ENCODE measurements at regions not wholly inside any gene's neighbourhood (a gene's known extent, or its start where the extent isn't known, plus 50 kb on each side); places are given as distances from the start of the nearest gene placed in this dataset.

GRCh38 chr10:56943221-56943755 lies 582.2 kb upstream of the ZWINT start:
- FAIRE-seq = no peak
- no peak overlapping the region for H3K9ac ChIP-seq (ENCODE audit: insufficient read depth, low read depth, low read length)
- intact Hi-C loops (cut with micrococcal nuclease; ENCODE audit: unreplicated experiment) (no loop called here), in situ Hi-C loops (cut with HindIII; ENCODE audit: extremely low pct_ligation_motif_present, low pct_unique_long_range_greater_than_20kb) (no loop called here)
- no peak overlapping the region for H3K4me3 ChIP-seq (replicated peaks in 1 of 3; ENCODE audit: insufficient read depth in 1 of 3, low read depth in 2 of 3, low read length in 3 of 3)
- H2AFZ ChIP-seq (ENCODE audit: low read length) = no peak overlapping the region
- no peak for ATAC-seq
- BruUV-seq (replicated peaks) = no TSS peak
- H3K27ac ChIP-seq (ENCODE audit: extremely low read length, insufficient read depth, low read length) = no peak overlapping the region
- TF ChIP-seq ZNF615 (CRISPR knock-in tag; IDR thresholded peaks at IDR 0.05; ENCODE audit: borderline replicate concordance) = no peak
- no peak for TF ChIP-seq ZNF143 (CRISPR knock-in tag; IDR thresholded peaks at IDR 0.05)
- TF ChIP-seq GABPA (IDR thresholded peaks at IDR 0.05; ENCODE audit: low read depth, low read length) = no peak
- no peak for TF ChIP-seq GABPA (CRISPR knock-in tag; IDR thresholded peaks at IDR 0.05; ENCODE audit: low read depth)
- TF ChIP-seq TRIM22 (IDR thresholded peaks at IDR 0.05) = no peak
- no peak for TF ChIP-seq ATF4 (CRISPR knock-in tag; IDR thresholded peaks at IDR 0.05)
- ChIA-PET POLR2A (no interaction called here), CTCF (ENCODE audit: low intra/inter-chr PET ratio, low total read pairs) (no interaction called here)
- peaks cover 24% of the 10 kb centered on the region for H3K9me3 ChIP-seq (ENCODE audit: low read length)
- H4K20me1 ChIP-seq (ENCODE audit: insufficient read depth, low read length) = no peaks in the 10 kb centered on the region
- no peak for DNase-seq (ENCODE audit: low spot score)
- no peak overlapping the region for H3K4me2 ChIP-seq (ENCODE audit: low read depth, low read length)
- H3K27me3 ChIP-seq (ENCODE audit: control insufficient read depth in 1 of 2, insufficient read depth in 2 of 2, low read length in 2 of 2) = no peaks in the 10 kb centered on the region
- H3K79me2 ChIP-seq (ENCODE audit: insufficient read depth, low read length) = no peaks in the 10 kb centered on the region
- 2% methylated on average over 2 of the region's 2 CpGs for WGBS (ENCODE audit: low lambda C conversion rate)
- no peaks in the 10 kb centered on the region for H3K36me3 ChIP-seq (replicated peaks in 1 of 2; ENCODE audit: control insufficient read depth in 1 of 2, insufficient read depth in 2 of 2, low read length in 2 of 2)
- no peaks in the 10 kb centered on the region for H3K4me1 ChIP-seq (ENCODE audit: insufficient read depth, low read length)

DNA sequence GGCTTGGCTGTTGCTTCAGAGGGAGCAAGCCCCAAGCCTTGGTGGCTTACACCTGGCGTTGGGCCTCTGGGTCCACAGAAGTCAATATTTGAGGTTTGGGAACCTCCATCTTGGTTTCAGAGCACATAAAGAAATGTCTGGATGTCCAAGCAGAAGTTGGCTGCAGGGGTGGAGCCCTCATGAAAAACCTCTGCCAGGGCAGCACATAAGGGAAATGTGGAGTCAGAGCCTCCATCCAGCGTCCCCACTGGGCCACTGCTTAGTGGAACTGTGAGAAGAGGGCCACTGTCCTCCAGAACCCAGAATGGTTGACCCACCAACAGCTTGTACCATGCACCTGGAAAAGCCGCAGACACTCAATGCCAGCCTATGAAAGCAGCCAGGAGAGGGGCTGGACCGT lies 573.5 kb upstream of the ZWINT start:
- H3K4me2 ChIP-seq (ENCODE audit: low read depth, low read length) = no peak overlapping the region
- H3K36me3 ChIP-seq (replicated peaks in 1 of 2; ENCODE audit: control insufficient read depth in 1 of 2, insufficient read depth in 2 of 2, low read length in 2 of 2) = no peaks in the 10 kb centered on the region
- ChIA-PET CTCF (ENCODE audit: low intra/inter-chr PET ratio, low total read pairs) (no interaction called here), POLR2A (no interaction called here)
- peaks cover 56% of the 10 kb centered on the region for H3K9me3 ChIP-seq (ENCODE audit: low read length)
- ATAC-seq (no peak), FAIRE-seq (no peak), DNase-seq (ENCODE audit: low spot score) (no peak)
- H3K4me1 ChIP-seq (ENCODE audit: insufficient read depth, low read length) = no peaks in the 10 kb centered on the region
- H2AFZ ChIP-seq (ENCODE audit: low read length) = no peak overlapping the region
- no CpG with 5 or more reads among the region's 4 CpGs for WGBS (ENCODE audit: low lambda C conversion rate)
- BruUV-seq (replicated peaks) = no TSS peak
- no peaks in the 10 kb centered on the region for H4K20me1 ChIP-seq (ENCODE audit: insufficient read depth, low read length)
- H3K27me3 ChIP-seq (ENCODE audit: control insufficient read depth in 1 of 2, insufficient read depth in 2 of 2, low read length in 2 of 2) = no peaks in the 10 kb centered on the region
- no peak overlapping the region for H3K27ac ChIP-seq (ENCODE audit: extremely low read length, insufficient read depth, low read length)
- no peak overlapping the region for H3K9ac ChIP-seq (ENCODE audit: insufficient read depth, low read depth, low read length)
- H3K79me2 ChIP-seq (ENCODE audit: insufficient read depth, low read length) = no peaks in the 10 kb centered on the region
- no peak overlapping the region for H3K4me3 ChIP-seq (replicated peaks in 1 of 3; ENCODE audit: insufficient read depth in 1 of 3, low read depth in 2 of 3, low read length in 3 of 3)
- in situ Hi-C loops (cut with HindIII; ENCODE audit: extremely low pct_ligation_motif_present, low pct_unique_long_range_greater_than_20kb) = no loop called here
- intact Hi-C loops (cut with micrococcal nuclease; ENCODE audit: unreplicated experiment) = no loop called here
- TF ChIP-seq, protein P1, sequence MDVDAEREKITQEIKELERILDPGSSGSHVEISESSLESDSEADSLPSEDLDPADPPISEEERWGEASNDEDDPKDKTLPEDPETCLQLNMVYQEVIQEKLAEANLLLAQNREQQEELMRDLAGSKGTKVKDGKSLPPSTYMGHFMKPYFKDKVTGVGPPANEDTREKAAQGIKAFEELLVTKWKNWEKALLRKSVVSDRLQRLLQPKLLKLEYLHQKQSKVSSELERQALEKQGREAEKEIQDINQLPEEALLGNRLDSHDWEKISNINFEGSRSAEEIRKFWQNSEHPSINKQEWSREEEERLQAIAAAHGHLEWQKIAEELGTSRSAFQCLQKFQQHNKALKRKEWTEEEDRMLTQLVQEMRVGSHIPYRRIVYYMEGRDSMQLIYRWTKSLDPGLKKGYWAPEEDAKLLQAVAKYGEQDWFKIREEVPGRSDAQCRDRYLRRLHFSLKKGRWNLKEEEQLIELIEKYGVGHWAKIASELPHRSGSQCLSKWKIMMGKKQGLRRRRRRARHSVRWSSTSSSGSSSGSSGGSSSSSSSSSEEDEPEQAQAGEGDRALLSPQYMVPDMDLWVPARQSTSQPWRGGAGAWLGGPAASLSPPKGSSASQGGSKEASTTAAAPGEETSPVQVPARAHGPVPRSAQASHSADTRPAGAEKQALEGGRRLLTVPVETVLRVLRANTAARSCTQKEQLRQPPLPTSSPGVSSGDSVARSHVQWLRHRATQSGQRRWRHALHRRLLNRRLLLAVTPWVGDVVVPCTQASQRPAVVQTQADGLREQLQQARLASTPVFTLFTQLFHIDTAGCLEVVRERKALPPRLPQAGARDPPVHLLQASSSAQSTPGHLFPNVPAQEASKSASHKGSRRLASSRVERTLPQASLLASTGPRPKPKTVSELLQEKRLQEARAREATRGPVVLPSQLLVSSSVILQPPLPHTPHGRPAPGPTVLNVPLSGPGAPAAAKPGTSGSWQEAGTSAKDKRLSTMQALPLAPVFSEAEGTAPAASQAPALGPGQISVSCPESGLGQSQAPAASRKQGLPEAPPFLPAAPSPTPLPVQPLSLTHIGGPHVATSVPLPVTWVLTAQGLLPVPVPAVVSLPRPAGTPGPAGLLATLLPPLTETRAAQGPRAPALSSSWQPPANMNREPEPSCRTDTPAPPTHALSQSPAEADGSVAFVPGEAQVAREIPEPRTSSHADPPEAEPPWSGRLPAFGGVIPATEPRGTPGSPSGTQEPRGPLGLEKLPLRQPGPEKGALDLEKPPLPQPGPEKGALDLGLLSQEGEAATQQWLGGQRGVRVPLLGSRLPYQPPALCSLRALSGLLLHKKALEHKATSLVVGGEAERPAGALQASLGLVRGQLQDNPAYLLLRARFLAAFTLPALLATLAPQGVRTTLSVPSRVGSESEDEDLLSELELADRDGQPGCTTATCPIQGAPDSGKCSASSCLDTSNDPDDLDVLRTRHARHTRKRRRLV (CRISPR knock-in tag; IDR thresholded peaks at IDR 0.05) = no peak
- no peak for TF ChIP-seq SMAD3 (CRISPR knock-in tag; IDR thresholded peaks at IDR 0.05)
- TF ChIP-seq ZNF543 (CRISPR knock-in tag; IDR thresholded peaks at IDR 0.05) = no peak
- TF ChIP-seq ZNF329 (CRISPR knock-in tag; IDR thresholded peaks at IDR 0.05; ENCODE audit: low read depth) = no peak
- no peak for TF ChIP-seq RFXAP (CRISPR knock-in tag; IDR thresholded peaks at IDR 0.05; ENCODE audit: borderline replicate concordance)
- no peak for TF ChIP-seq E2F5 (CRISPR knock-in tag; conservative IDR thresholded peaks at IDR 0.05)

All from HepG2 (cell line).